ENCODE measurements at regions not wholly inside any gene's neighbourhood (a gene's known extent, or its start where the extent isn't known, plus 50 kb on each side); places are given as distances from the start of the nearest gene placed in this dataset.

DNA sequence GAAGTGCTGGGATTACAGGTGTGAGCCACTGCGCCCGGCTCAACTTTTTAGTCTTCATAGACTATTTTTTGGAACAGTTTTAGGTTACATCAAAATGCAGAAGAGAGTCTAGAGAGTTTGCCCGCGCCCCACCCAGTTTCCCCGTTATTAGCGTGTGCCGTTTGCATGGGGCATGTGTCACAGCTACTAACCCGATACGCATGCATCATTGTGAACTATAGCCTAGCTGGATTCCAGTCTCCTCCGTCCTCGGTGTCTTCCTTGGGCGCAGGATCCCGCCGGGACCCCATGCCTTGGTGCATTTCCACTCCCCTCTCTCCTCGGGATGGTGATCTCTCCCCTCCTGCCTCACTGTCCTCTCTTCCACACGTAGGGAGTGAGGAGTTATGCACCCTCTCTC is 85.5 kb upstream of the ADRA2C start:
- TF ChIP-seq SUZ12 (IDR thresholded peaks at IDR 0.05; ENCODE audit: low read depth, low read length), result no peak
- no peak for TF ChIP-seq HES4 (CRISPR knock-in tag; IDR thresholded peaks at IDR 0.05; ENCODE audit: borderline replicate concordance)
- TF ChIP-seq, protein P1, sequence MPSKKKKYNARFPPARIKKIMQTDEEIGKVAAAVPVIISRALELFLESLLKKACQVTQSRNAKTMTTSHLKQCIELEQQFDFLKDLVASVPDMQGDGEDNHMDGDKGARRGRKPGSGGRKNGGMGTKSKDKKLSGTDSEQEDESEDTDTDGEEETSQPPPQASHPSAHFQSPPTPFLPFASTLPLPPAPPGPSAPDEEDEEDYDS (CRISPR knock-in tag; IDR thresholded peaks at IDR 0.05), result no peak
- TF ChIP-seq, protein P2, sequence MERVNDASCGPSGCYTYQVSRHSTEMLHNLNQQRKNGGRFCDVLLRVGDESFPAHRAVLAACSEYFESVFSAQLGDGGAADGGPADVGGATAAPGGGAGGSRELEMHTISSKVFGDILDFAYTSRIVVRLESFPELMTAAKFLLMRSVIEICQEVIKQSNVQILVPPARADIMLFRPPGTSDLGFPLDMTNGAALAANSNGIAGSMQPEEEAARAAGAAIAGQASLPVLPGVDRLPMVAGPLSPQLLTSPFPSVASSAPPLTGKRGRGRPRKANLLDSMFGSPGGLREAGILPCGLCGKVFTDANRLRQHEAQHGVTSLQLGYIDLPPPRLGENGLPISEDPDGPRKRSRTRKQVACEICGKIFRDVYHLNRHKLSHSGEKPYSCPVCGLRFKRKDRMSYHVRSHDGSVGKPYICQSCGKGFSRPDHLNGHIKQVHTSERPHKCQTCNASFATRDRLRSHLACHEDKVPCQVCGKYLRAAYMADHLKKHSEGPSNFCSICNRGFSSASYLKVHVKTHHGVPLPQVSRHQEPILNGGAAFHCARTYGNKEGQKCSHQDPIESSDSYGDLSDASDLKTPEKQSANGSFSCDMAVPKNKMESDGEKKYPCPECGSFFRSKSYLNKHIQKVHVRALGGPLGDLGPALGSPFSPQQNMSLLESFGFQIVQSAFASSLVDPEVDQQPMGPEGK (CRISPR knock-in tag; IDR thresholded peaks at IDR 0.05), result no peak
- TF ChIP-seq ZFX (CRISPR knock-in tag; IDR thresholded peaks at IDR 0.05; ENCODE audit: low read depth), result no peak
